ENCODE measurements at regions not wholly inside any gene's neighbourhood (a gene's known extent, or its start where the extent isn't known, plus 50 kb on each side); places are given as distances from the start of the nearest gene placed in this dataset.

- H3K4me3 ChIP-seq (ENCODE audit: insufficient read depth, low read depth, low read length, poor library complexity, severe bottlenecking), result no peak overlapping the region
- H3K27ac ChIP-seq (ENCODE audit: insufficient read depth, low read length, poor library complexity, severe bottlenecking), result no peak overlapping the region
- H3K36me3 ChIP-seq (ENCODE audit: control insufficient read depth, insufficient read depth, low read length), result no peaks in the 10 kb centered on the region
- no peak for DNase-seq
- peaks cover 27% of the 10 kb centered on the region for H3K4me1 ChIP-seq (ENCODE audit: control insufficient read depth, insufficient read depth, low read length, poor library complexity, severe bottlenecking)
- H3K27me3 ChIP-seq (replicated peaks; ENCODE audit: control insufficient read depth, insufficient read depth, low read length, poor library complexity, severe bottlenecking), result no peaks in the 10 kb centered on the region
- no peaks in the 10 kb centered on the region for H3K9me3 ChIP-seq (ENCODE audit: control insufficient read depth, low read length)
These were observed 168.0 kb downstream of the SPP2 start for GRCh38 chr2:234218266-234219045.

DNA sequence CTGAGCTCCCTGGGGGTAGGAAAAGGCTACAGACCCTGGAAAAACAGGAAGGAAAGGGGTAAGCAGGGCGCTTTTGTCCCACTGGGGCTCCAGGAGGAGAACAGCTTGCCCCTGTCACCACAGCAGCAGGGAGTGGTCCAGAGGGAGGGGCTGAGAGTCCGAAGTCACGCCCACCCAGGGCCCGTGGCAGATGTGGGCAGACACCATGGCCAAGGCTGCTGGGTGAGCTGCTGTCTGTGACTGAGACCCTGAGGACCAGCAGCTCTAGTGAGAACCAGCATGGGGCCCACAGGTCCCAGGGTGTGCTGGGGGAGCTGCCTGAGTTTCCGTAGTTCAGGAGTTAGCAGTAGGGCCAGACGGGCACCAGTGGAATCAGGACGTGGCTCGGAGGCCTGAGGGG lies 162.0 kb downstream of the SPP2 start:
- Histone ChIP-seq H3K27ac (ENCODE audit: insufficient read depth, low read length, poor library complexity, severe bottlenecking) (no peak overlapping the region), H3K4me1 (ENCODE audit: control insufficient read depth, insufficient read depth, low read length, poor library complexity, severe bottlenecking) (peaks cover 14% of the 10 kb centered on the region), H3K9me3 (ENCODE audit: control insufficient read depth, low read length) (no peaks in the 10 kb centered on the region), H3K36me3 (ENCODE audit: control insufficient read depth, insufficient read depth, low read length) (no peaks in the 10 kb centered on the region), H3K27me3 (replicated peaks; ENCODE audit: control insufficient read depth, insufficient read depth, low read length, poor library complexity, severe bottlenecking) (no peaks in the 10 kb centered on the region), H3K4me3 (ENCODE audit: insufficient read depth, low read depth, low read length, poor library complexity, severe bottlenecking) (no peak overlapping the region)
- no peak for DNase-seq

GRCh38 chr2:234211797-234212196 lies 161.3 kb downstream of the SPP2 start:
- no peaks in the 10 kb centered on the region for H3K36me3 ChIP-seq (ENCODE audit: control insufficient read depth, insufficient read depth, low read length)
- no peaks in the 10 kb centered on the region for H3K9me3 ChIP-seq (ENCODE audit: control insufficient read depth, low read length)
- no peak overlapping the region for H3K4me3 ChIP-seq (ENCODE audit: insufficient read depth, low read depth, low read length, poor library complexity, severe bottlenecking)
- no peak overlapping the region for H3K27ac ChIP-seq (ENCODE audit: insufficient read depth, low read length, poor library complexity, severe bottlenecking)
- peaks cover 7% of the 10 kb centered on the region for H3K4me1 ChIP-seq (ENCODE audit: control insufficient read depth, insufficient read depth, low read length, poor library complexity, severe bottlenecking)
- H3K27me3 ChIP-seq (replicated peaks; ENCODE audit: control insufficient read depth, insufficient read depth, low read length, poor library complexity, severe bottlenecking), result no peaks in the 10 kb centered on the region
- DNase-seq, result no peak

- Histone ChIP-seq H3K36me3 (ENCODE audit: control insufficient read depth, insufficient read depth, low read length) (no peaks in the 10 kb centered on the region), H3K27ac (ENCODE audit: insufficient read depth, low read length, poor library complexity, severe bottlenecking) (no peak overlapping the region), H3K4me1 (ENCODE audit: control insufficient read depth, insufficient read depth, low read length, poor library complexity, severe bottlenecking) (no peaks in the 10 kb centered on the region), H3K4me3 (ENCODE audit: insufficient read depth, low read depth, low read length, poor library complexity, severe bottlenecking) (no peak overlapping the region), H3K9me3 (ENCODE audit: control insufficient read depth, low read length) (no peaks in the 10 kb centered on the region), H3K27me3 (replicated peaks; ENCODE audit: control insufficient read depth, insufficient read depth, low read length, poor library complexity, severe bottlenecking) (no peaks in the 10 kb centered on the region)
- DNase-seq, result no peak
These were observed 156.2 kb downstream of the SPP2 start for GRCh38 chr2:234206738-234207137.

DNA sequence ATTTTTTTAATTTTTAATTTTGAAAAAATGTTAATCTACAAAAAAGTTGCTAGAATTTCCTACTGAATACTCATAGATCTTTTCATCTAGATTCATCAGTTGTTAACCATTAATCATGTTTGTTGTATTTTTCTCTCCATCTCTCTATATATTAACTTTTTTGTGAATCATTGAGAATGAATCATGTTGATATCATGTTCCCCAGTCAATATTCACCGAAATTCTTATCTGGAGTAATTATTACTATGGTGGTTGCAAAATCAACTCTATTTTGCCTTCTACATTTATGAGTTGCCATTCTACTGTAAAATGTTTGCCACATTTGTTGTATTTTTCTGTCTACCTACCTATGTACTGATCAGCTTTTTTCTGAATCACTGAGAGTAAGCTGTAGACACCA lies 154.0 kb downstream of the SPP2 start:
- Histone ChIP-seq H3K27ac (ENCODE audit: insufficient read depth, low read length, poor library complexity, severe bottlenecking) (no peak overlapping the region), H3K9me3 (ENCODE audit: control insufficient read depth, low read length) (no peaks in the 10 kb centered on the region), H3K36me3 (ENCODE audit: control insufficient read depth, insufficient read depth, low read length) (no peaks in the 10 kb centered on the region), H3K4me3 (ENCODE audit: insufficient read depth, low read depth, low read length, poor library complexity, severe bottlenecking) (no peak overlapping the region), H3K4me1 (ENCODE audit: control insufficient read depth, insufficient read depth, low read length, poor library complexity, severe bottlenecking) (no peaks in the 10 kb centered on the region), H3K27me3 (replicated peaks; ENCODE audit: control insufficient read depth, insufficient read depth, low read length, poor library complexity, severe bottlenecking) (no peaks in the 10 kb centered on the region)
- DNase-seq, result no peak

DNA sequence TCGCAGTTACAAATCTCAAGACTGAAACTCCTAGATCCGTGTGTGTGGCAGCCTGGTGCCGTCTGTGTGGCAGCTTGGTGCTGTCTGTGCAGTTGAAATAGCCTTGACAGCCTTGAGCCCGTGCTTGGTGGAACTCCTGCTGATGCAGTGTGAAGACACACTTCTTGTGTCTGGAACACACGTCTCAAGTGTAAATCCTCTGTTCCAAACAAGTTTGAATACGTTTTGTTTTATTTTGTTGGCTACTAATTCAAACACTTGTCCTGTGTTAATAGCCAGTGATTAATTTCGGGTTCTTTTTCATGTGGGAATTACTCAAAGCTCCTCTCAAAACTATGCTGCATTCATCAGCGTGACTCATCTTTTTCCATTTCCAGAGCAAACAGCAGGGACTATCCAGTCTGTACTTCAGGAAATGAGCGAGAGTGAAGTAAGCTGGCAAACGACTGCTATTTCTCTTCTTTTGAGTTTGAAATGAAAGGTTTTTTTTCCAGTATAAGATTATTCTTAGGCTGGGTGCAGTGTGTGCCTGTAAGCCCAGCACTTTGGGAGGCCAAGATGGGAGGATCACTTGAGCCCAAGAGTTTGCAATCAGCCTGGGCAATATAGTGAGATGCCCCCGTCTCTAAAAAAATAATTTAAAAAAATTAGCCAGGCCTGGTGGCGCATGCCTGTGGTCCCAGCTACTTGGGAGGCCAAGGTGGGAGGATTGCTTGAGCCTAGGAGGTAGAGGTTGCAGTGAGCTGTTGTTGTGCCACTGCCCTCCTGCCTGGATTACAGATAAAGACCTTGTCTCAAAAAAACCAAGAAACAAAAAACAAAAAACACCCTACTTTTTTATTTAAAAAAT lies 152.9 kb downstream of the SPP2 start:
- no peak overlapping the region for H3K4me3 ChIP-seq (ENCODE audit: insufficient read depth, low read depth, low read length, poor library complexity, severe bottlenecking)
- no peaks in the 10 kb centered on the region for H3K27me3 ChIP-seq (replicated peaks; ENCODE audit: control insufficient read depth, insufficient read depth, low read length, poor library complexity, severe bottlenecking)
- no peak overlapping the region for H3K27ac ChIP-seq (ENCODE audit: insufficient read depth, low read length, poor library complexity, severe bottlenecking)
- no peaks in the 10 kb centered on the region for H3K36me3 ChIP-seq (ENCODE audit: control insufficient read depth, insufficient read depth, low read length)
- no peaks in the 10 kb centered on the region for H3K4me1 ChIP-seq (ENCODE audit: control insufficient read depth, insufficient read depth, low read length, poor library complexity, severe bottlenecking)
- no peaks in the 10 kb centered on the region for H3K9me3 ChIP-seq (ENCODE audit: control insufficient read depth, low read length)
- DNase-seq, result no peak

DNA sequence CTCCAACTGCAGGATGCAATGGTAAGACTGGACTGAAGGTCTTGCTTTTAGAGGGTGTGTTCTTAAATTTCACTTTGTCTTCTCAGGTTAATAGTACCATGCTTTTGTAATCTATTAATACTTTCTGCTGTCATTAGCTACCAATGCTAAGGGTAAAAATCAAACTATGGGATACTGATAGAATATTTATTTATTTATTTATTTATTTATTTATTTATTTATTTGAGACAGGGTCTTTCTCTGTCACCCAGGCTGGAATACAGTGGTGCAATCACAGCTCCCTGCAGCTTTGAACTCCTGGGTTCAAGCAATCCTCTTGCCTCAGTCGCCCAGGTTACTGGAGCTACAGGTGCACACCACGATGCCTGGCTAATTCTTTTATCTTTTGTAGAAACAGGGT lies 152.1 kb downstream of the SPP2 start:
- no peak for DNase-seq
- Histone ChIP-seq H3K9me3 (ENCODE audit: control insufficient read depth, low read length) (no peaks in the 10 kb centered on the region), H3K27ac (ENCODE audit: insufficient read depth, low read length, poor library complexity, severe bottlenecking) (no peak overlapping the region), H3K4me1 (ENCODE audit: control insufficient read depth, insufficient read depth, low read length, poor library complexity, severe bottlenecking) (no peaks in the 10 kb centered on the region), H3K4me3 (ENCODE audit: insufficient read depth, low read depth, low read length, poor library complexity, severe bottlenecking) (no peak overlapping the region), H3K36me3 (ENCODE audit: control insufficient read depth, insufficient read depth, low read length) (no peaks in the 10 kb centered on the region), H3K27me3 (replicated peaks; ENCODE audit: control insufficient read depth, insufficient read depth, low read length, poor library complexity, severe bottlenecking) (no peaks in the 10 kb centered on the region)

GRCh38 chr2:234199996-234200395 lies 149.5 kb downstream of the SPP2 start:
- Histone ChIP-seq H3K4me3 (ENCODE audit: insufficient read depth, low read depth, low read length, poor library complexity, severe bottlenecking) (no peak overlapping the region), H3K27ac (ENCODE audit: insufficient read depth, low read length, poor library complexity, severe bottlenecking) (no peak overlapping the region), H3K27me3 (replicated peaks; ENCODE audit: control insufficient read depth, insufficient read depth, low read length, poor library complexity, severe bottlenecking) (no peaks in the 10 kb centered on the region), H3K4me1 (ENCODE audit: control insufficient read depth, insufficient read depth, low read length, poor library complexity, severe bottlenecking) (no peaks in the 10 kb centered on the region), H3K36me3 (ENCODE audit: control insufficient read depth, insufficient read depth, low read length) (no peaks in the 10 kb centered on the region), H3K9me3 (ENCODE audit: control insufficient read depth, low read length) (no peaks in the 10 kb centered on the region)
- DNase-seq, result no peak

DNA sequence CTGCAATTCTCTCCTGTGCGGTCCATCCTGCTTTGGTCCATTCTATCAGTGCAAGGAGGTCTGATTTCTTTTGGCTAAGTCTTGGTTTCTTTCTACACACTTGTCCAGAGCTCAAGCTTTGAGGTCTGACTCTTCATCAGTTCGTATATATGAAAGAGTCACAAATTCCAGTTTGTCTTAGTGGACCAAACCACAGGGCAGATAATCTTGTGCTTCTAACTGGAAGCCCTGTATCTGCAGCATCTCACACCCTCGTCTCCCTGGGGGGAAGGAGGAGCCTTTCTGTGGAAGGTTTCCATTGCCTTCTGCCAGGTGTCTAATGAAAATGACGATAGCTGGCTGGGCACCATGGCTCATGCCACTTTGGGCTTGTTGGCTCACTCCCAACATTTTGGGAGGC lies 148.5 kb downstream of the SPP2 start:
- no peak overlapping the region for H3K27ac ChIP-seq (ENCODE audit: insufficient read depth, low read length, poor library complexity, severe bottlenecking)
- no peak overlapping the region for H3K4me3 ChIP-seq (ENCODE audit: insufficient read depth, low read depth, low read length, poor library complexity, severe bottlenecking)
- H3K4me1 ChIP-seq (ENCODE audit: control insufficient read depth, insufficient read depth, low read length, poor library complexity, severe bottlenecking), result no peaks in the 10 kb centered on the region
- no peak for DNase-seq
- no peaks in the 10 kb centered on the region for H3K36me3 ChIP-seq (ENCODE audit: control insufficient read depth, insufficient read depth, low read length)
- no peaks in the 10 kb centered on the region for H3K27me3 ChIP-seq (replicated peaks; ENCODE audit: control insufficient read depth, insufficient read depth, low read length, poor library complexity, severe bottlenecking)
- no peaks in the 10 kb centered on the region for H3K9me3 ChIP-seq (ENCODE audit: control insufficient read depth, low read length)

DNA sequence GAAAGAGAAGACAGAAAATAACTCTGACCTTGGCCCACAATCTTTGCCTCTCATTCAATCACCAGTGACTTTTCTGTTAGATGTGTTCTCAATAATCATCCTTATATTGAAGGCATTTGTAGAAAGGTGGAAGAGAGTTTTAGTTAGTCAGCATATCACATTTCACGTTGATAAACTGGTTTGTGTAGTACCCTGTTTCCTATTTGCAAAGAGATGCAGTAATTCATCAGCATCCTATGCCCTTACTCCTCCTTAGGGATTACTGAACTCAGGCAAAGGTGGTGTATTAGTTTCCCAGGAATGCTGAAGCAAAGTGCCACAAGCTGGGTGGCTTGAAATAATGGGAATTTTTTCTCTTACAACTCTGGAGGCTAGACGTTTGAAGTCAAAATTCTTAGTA lies 145.0 kb downstream of the SPP2 start:
- DNase-seq, result no peak
- Histone ChIP-seq H3K9me3 (ENCODE audit: control insufficient read depth, low read length) (no peaks in the 10 kb centered on the region), H3K27me3 (replicated peaks; ENCODE audit: control insufficient read depth, insufficient read depth, low read length, poor library complexity, severe bottlenecking) (no peaks in the 10 kb centered on the region), H3K4me3 (ENCODE audit: insufficient read depth, low read depth, low read length, poor library complexity, severe bottlenecking) (no peak overlapping the region), H3K36me3 (ENCODE audit: control insufficient read depth, insufficient read depth, low read length) (no peaks in the 10 kb centered on the region), H3K27ac (ENCODE audit: insufficient read depth, low read length, poor library complexity, severe bottlenecking) (no peak overlapping the region), H3K4me1 (ENCODE audit: control insufficient read depth, insufficient read depth, low read length, poor library complexity, severe bottlenecking) (no peaks in the 10 kb centered on the region)

Data from effector memory CD4-positive, alpha-beta T cell (primary cell).